ENCODE measurements at regions not wholly inside any gene's neighbourhood (a gene's known extent, or its start where the extent isn't known, plus 50 kb on each side); places are given as distances from the start of the nearest gene placed in this dataset.

DNA sequence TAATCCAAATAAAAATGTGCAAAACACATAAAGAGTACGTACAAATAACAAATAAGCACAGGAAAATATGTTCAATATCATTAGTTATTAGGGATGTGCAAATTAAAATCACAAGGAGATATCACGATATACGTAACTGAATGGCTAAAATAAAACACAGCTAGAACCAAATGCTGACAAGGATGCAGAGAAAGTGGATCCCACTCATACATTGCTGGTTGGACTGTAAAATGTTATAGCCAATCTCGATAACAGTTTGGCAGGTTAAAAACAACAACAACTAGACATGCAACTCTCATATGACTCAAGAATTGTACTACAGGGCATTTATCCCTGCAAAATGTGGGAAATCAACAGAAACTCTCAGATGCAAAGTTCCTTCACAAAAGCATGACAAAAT lies 553.9 kb downstream of the ADCYAP1 start:
- no peak for TF ChIP-seq POLR2AphosphoS5 (IDR thresholded peaks at IDR 0.05; ENCODE audit: low read depth, low read length)
- TF ChIP-seq POLR2A (IDR thresholded peaks at IDR 0.05; ENCODE audit: low read depth, low read length), result no peak
- no peak for TF ChIP-seq SPI1 (IDR thresholded peaks at IDR 0.05; ENCODE audit: low read depth, low read length)
- no peak for TF ChIP-seq TAF1 (IDR thresholded peaks at IDR 0.05; ENCODE audit: low read depth, low read length)
- no peak for TF ChIP-seq PAX5 (IDR thresholded peaks at IDR 0.05; ENCODE audit: insufficient read depth, low read length, severe bottlenecking)

Measured in GM12891 (cell line).